K562 (cell line): ENCODE measurements at regions not wholly inside any gene's neighbourhood (a gene's known extent, or its start where the extent isn't known, plus 50 kb on each side); places are given as distances from the start of the nearest gene placed in this dataset.

Experiments used
- ATAC-seq: fragments of 200-7000 bp; cut with Tn5 transposase; 3 replicates; pipeline ENCODE4 v1.9.1; 2020; ENCODE audit warnings: moderate library complexity
- BruUV-seq: library from RNA; stranded (reverse); fragments of 400-500 nt; replicated peaks from 2 replicates; lab custom pipeline; 2021; lab: Mats Ljungman, UMichigan
- CTCF ChIA-PET: fragments of 300-600 bp; formaldehyde crosslinking; extraction: SDS; loops from one replicate; lab custom pipeline; 2021; ENCODE audit warnings: low intra/inter-chr PET ratio; lab: Yijun Ruan, JAX
- POLR2A ChIA-PET: fragments of 300-600, 350-650 bp; sonication (Branson Sonifier 250); formaldehyde crosslinking; extraction: SDS; loops from one replicate; lab custom pipeline; 2021; ENCODE audit warnings: antibody characterized with exemption, inconsistent platforms; lab: Yijun Ruan, JAX
- DNase-seq, 4 experiments: peaks; one replicate each; pipeline versions ENCODE4 v3.0.0 to v3.0.0-alpha.2; 2011 to 2018; ENCODE audit warnings: low spot score in 3 of 4, mixed read lengths in 3 of 4; ENCODE audit errors: extremely low read depth in 1 of 4
- FAIRE-seq: peaks from 2 replicates; lab custom pipeline; 2011; peaks lifted over from hg19 to GRCh38; lab: Jason Lieb, UNC
- H2AFZ ChIP-seq: 2 replicates; pipeline ENCODE4 v1.6.0; 2011; ENCODE audit warnings: low read depth, low read length, control low read depth, inconsistent platforms
- H3K27ac ChIP-seq: fragments of 200-600 bp; 3 replicates; pipeline ENCODE4 v1.8.0; 2011; ENCODE audit warnings: low read depth, mild to moderate bottlenecking, control low read depth, inconsistent platforms, low read length, moderate library complexity, mixed read lengths; ENCODE audit errors: extremely low read depth
- H3K27me3 ChIP-seq, 2 experiments: fragments of 300-600 bp in 1 of 2; 2 replicates in 1 of 2; 3 replicates in 1 of 2; pipeline versions ENCODE4 v1.6.0 to v1.8.0; 2011; ENCODE audit warnings: inconsistent platforms in 2 of 2, low read length in 2 of 2, mild to moderate bottlenecking in 1 of 2, mixed read lengths in 1 of 2, moderate library complexity in 1 of 2; ENCODE audit not compliant: control insufficient read depth in 2 of 2, insufficient read depth in 2 of 2
- H3K36me3 ChIP-seq: fragments of 300-600 bp; 3 replicates; pipeline ENCODE4 v1.8.0; 2011; ENCODE audit warnings: mild to moderate bottlenecking, low read length, inconsistent platforms; ENCODE audit not compliant: control insufficient read depth, insufficient read depth
- H3K4me1 ChIP-seq, 2 experiments: fragments of 200-600 bp in 1 of 2; replicated peaks in 1 of 2; 2 replicates in 1 of 2; 3 replicates in 1 of 2; pipeline versions ENCODE4 v1.5.1 to v1.8.0; 2011; ENCODE audit warnings: inconsistent platforms in 2 of 2, low read length in 2 of 2, mild to moderate bottlenecking in 1 of 2, mixed read lengths in 1 of 2, moderate library complexity in 1 of 2; ENCODE audit not compliant: control insufficient read depth in 2 of 2, insufficient read depth in 2 of 2
- H3K4me2 ChIP-seq: 2 replicates; pipeline ENCODE4 v1.6.1; 2011; ENCODE audit warnings: low read length, control low read depth, inconsistent platforms, mixed read lengths; ENCODE audit not compliant: insufficient read depth
- H3K4me3 ChIP-seq: fragments of 200-600 bp; sonication (generic), shearing (Covaris generic); 2 replicates; pipeline ENCODE4 v1.5.1; 2016; ENCODE audit warnings: control low read depth, inconsistent platforms
- H3K79me2 ChIP-seq: fragments of 200-600 bp; 3 replicates; pipeline ENCODE4 v1.8.0; 2011; ENCODE audit warnings: low read length, inconsistent platforms; ENCODE audit not compliant: control insufficient read depth, insufficient read depth
- H3K9ac ChIP-seq, 2 experiments: 2 replicates each; pipeline versions ENCODE4 v1.6.0 to v1.6.1; 2011; ENCODE audit warnings: low read depth in 2 of 2, low read length in 2 of 2, control low read depth in 1 of 2, inconsistent platforms in 1 of 2, mild to moderate bottlenecking in 1 of 2, mixed read lengths in 1 of 2; ENCODE audit not compliant: insufficient read depth in 1 of 2
- H3K9me1 ChIP-seq: one replicate; pipeline ENCODE4 v1.6.0; 2011; ENCODE audit warnings: inconsistent platforms, mild to moderate bottlenecking, low read length, moderate library complexity; ENCODE audit not compliant: control insufficient read depth, insufficient read depth
- H3K9me3 ChIP-seq: replicated peaks from 2 replicates; pipeline ENCODE4 v1.5.1; 2011; ENCODE audit warnings: low read depth, low read length, inconsistent platforms; ENCODE audit not compliant: control insufficient read depth, insufficient read depth
- H4K20me1 ChIP-seq: replicated peaks from 2 replicates; pipeline ENCODE4 v1.6.1; 2011; ENCODE audit warnings: low read length, inconsistent platforms, mixed read lengths; ENCODE audit not compliant: control insufficient read depth, insufficient read depth
- CREM ChIP-seq: IDR thresholded peaks from 2 replicates; pipeline ENCODE4 v1.6.1; 2014; ENCODE audit warnings: antibody characterized with exemption, low read depth
- ELF4 ChIP-seq: fragments of 450-650 bp; formaldehyde crosslinking; IDR thresholded peaks from 2 replicates; pipeline ENCODE4 v1.4.0; 2022; ENCODE audit warnings: missing genetic modification characterization
- NCOR1 ChIP-seq: fragments of 450-650 bp; IDR thresholded peaks from 2 replicates; pipeline ENCODE4 v1.6.1; 2016; ENCODE audit warnings: mild to moderate bottlenecking, moderate library complexity
- NR2F6 ChIP-seq: fragments of 450-650 bp; formaldehyde crosslinking; IDR thresholded peaks from 2 replicates; pipeline ENCODE4 v1.4.0; 2020; ENCODE audit warnings: mild to moderate bottlenecking
- PRMT5 ChIP-seq: sonication (generic); formaldehyde crosslinking; IDR thresholded peaks from 2 replicates; pipeline ENCODE4 v1.5.0; 2020; ENCODE audit warnings: missing genetic modification reagents
- SAFB ChIP-seq: fragments of 200-400 bp; formaldehyde crosslinking; IDR thresholded peaks from 2 replicates; pipeline ENCODE4 v1.6.1; 2017; ENCODE audit warnings: low read depth, low read length, borderline replicate concordance
- SREBF1 ChIP-seq: fragments of 150-350 bp; IDR thresholded peaks from 2 replicates; pipeline ENCODE4 v1.6.1; 2014; ENCODE audit warnings: antibody characterized with exemption, low read depth, low read length, borderline replicate concordance
- ZBED1 ChIP-seq: IDR thresholded peaks from 2 replicates; pipeline ENCODE4 v1.6.1; 2014
- ZFP36 ChIP-seq: fragments of 150-350 bp; IDR thresholded peaks from 2 replicates; pipeline ENCODE4 v1.6.1; 2018; ENCODE audit warnings: low read length, low read depth; ENCODE audit not compliant: partially characterized antibody
- ZNF146 ChIP-seq: IDR thresholded peaks from one replicate; pipeline ENCODE4 v1.6.1; 2018; ENCODE audit warnings: missing compliant biosample characterization; ENCODE audit not compliant: unreplicated experiment
- ZNF217 ChIP-seq: sonication (generic); formaldehyde crosslinking; IDR thresholded peaks from 2 replicates; pipeline ENCODE4 v1.8.0; 2022; ENCODE audit warnings: mild to moderate bottlenecking, missing genetic modification reagents
- in situ Hi-C: fragments of 300-500 bp; cut with MboI; formaldehyde crosslinking; loops from 4 replicates; pipeline ENCODE4 v1.15.0; 2018; ENCODE audit warnings: inconsistent platforms, mixed read lengths
- intact Hi-C: fragments of 100-400 bp; cut with micrococcal nuclease; formaldehyde crosslinking; loops from 2 replicates; pipeline ENCODE4 v1.14.2; 2022
- TF ChIP-seq, protein P1 (sequence below): fragments of 250-450 bp; sonication (Bioruptor Pico); IDR thresholded peaks from 2 replicates; pipeline ENCODE4 v1.8.0; 2021; ENCODE audit warnings: moderate library complexity, mild to moderate bottlenecking, inconsistent platforms
- TF ChIP-seq, protein P2 (sequence below): fragments of 450-650 bp; formaldehyde crosslinking; conservative IDR thresholded peaks from 2 replicates; pipeline ENCODE4 v1.4.0; 2022; ENCODE audit warnings: mild to moderate bottlenecking, missing genetic modification characterization
- TF ChIP-seq, protein P3 (sequence below): sonication (generic); formaldehyde crosslinking; IDR thresholded peaks from 2 replicates; pipeline ENCODE4 v1.8.0; 2022; ENCODE audit warnings: mild to moderate bottlenecking, missing genetic modification reagents
- TF ChIP-seq, protein P4 (sequence below): sonication (generic); formaldehyde crosslinking; IDR thresholded peaks from 2 replicates; pipeline ENCODE4 v1.8.0; 2023; ENCODE audit warnings: mild to moderate bottlenecking, missing genetic modification reagents
- TF ChIP-seq, protein P5 (sequence below), 2 experiments: fragments of 150-350 bp in 1 of 2; IDR thresholded peaks; 2 replicates each; pipeline ENCODE4 v1.6.1; 2012 to 2016; ENCODE audit warnings: low read depth in 2 of 2, low read length in 2 of 2, mild to moderate bottlenecking in 1 of 2, moderate library complexity in 1 of 2

DNA sequence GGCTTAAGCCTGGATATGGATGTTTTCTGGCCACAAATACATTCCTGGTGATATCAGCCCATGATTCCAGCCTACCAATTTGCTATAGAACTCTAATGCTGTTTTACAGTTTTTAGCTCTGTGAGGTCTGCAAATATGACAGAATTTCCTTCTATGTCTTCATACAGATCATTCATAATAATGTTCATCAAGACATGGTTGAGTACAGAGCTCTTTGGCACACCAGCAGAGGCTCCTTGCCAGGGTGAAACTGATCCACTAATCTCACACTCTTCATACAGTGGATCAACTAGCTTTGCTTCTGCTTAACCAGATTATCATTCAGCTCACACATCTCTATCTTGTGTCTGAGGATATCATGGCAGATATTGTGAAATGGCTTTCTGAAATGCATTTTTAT lies 672.1 kb downstream of the STK39 start:
- Histone ChIP-seq H3K36me3 (no peaks in the 10 kb centered on the region), H3K27me3 (no peaks in the 10 kb centered on the region)
- no peak for FAIRE-seq

More for the DNA sequence above, 672.1 kb downstream of the STK39 start:
- in situ Hi-C loops: no loop called here
- H3K4me1 ChIP-seq: no peaks in the 10 kb centered on the region
- no peak overlapping the region for H3K4me3 ChIP-seq
- no peak for DNase-seq
- TF ChIP-seq SAFB (no peak), ELF4 (CRISPR knock-in tag) (no peak), ZFP36 (no peak), NR2F6 (CRISPR knock-in tag) (no peak), NCOR1 (no peak), ZNF146 (CRISPR knock-in tag) (no peak), SREBF1 (no peak), CREM (no peak), PRMT5 (CRISPR knock-in tag) (no peak), ZNF217 (no peak), ZBED1 (no peak)
- TF ChIP-seq, protein P1, sequence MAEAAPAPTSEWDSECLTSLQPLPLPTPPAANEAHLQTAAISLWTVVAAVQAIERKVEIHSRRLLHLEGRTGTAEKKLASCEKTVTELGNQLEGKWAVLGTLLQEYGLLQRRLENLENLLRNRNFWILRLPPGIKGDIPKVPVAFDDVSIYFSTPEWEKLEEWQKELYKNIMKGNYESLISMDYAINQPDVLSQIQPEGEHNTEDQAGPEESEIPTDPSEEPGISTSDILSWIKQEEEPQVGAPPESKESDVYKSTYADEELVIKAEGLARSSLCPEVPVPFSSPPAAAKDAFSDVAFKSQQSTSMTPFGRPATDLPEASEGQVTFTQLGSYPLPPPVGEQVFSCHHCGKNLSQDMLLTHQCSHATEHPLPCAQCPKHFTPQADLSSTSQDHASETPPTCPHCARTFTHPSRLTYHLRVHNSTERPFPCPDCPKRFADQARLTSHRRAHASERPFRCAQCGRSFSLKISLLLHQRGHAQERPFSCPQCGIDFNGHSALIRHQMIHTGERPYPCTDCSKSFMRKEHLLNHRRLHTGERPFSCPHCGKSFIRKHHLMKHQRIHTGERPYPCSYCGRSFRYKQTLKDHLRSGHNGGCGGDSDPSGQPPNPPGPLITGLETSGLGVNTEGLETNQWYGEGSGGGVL (CRISPR knock-in tag): no peak
- TF ChIP-seq, protein P2, sequence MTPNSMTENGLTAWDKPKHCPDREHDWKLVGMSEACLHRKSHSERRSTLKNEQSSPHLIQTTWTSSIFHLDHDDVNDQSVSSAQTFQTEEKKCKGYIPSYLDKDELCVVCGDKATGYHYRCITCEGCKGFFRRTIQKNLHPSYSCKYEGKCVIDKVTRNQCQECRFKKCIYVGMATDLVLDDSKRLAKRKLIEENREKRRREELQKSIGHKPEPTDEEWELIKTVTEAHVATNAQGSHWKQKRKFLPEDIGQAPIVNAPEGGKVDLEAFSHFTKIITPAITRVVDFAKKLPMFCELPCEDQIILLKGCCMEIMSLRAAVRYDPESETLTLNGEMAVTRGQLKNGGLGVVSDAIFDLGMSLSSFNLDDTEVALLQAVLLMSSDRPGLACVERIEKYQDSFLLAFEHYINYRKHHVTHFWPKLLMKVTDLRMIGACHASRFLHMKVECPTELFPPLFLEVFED (CRISPR knock-in tag): no peak
- TF ChIP-seq, protein P3, sequence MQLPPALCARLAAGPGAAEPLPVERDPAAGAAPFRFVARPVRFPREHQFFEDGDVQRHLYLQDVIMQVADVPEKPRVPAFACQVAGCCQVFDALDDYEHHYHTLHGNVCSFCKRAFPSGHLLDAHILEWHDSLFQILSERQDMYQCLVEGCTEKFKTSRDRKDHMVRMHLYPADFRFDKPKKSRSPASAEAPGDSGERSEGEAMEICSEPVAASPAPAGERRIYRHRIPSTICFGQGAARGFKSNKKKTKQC (CRISPR knock-in tag): no peak
- TF ChIP-seq, protein P4, sequence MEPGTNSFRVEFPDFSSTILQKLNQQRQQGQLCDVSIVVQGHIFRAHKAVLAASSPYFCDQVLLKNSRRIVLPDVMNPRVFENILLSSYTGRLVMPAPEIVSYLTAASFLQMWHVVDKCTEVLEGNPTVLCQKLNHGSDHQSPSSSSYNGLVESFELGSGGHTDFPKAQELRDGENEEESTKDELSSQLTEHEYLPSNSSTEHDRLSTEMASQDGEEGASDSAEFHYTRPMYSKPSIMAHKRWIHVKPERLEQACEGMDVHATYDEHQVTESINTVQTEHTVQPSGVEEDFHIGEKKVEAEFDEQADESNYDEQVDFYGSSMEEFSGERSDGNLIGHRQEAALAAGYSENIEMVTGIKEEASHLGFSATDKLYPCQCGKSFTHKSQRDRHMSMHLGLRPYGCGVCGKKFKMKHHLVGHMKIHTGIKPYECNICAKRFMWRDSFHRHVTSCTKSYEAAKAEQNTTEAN (CRISPR knock-in tag): no peak
- TF ChIP-seq, protein P5, sequence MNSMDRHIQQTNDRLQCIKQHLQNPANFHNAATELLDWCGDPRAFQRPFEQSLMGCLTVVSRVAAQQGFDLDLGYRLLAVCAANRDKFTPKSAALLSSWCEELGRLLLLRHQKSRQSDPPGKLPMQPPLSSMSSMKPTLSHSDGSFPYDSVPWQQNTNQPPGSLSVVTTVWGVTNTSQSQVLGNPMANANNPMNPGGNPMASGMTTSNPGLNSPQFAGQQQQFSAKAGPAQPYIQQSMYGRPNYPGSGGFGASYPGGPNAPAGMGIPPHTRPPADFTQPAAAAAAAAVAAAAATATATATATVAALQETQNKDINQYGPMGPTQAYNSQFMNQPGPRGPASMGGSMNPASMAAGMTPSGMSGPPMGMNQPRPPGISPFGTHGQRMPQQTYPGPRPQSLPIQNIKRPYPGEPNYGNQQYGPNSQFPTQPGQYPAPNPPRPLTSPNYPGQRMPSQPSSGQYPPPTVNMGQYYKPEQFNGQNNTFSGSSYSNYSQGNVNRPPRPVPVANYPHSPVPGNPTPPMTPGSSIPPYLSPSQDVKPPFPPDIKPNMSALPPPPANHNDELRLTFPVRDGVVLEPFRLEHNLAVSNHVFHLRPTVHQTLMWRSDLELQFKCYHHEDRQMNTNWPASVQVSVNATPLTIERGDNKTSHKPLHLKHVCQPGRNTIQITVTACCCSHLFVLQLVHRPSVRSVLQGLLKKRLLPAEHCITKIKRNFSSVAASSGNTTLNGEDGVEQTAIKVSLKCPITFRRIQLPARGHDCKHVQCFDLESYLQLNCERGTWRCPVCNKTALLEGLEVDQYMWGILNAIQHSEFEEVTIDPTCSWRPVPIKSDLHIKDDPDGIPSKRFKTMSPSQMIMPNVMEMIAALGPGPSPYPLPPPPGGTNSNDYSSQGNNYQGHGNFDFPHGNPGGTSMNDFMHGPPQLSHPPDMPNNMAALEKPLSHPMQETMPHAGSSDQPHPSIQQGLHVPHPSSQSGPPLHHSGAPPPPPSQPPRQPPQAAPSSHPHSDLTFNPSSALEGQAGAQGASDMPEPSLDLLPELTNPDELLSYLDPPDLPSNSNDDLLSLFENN (IDR thresholded peaks at IDR 0.05; ENCODE audit: low read depth in 2 of 2, low read length in 2 of 2): no peak
- TF ChIP-seq, all 486 proteins: peak for 0
- Histone ChIP-seq H3K27ac (no peak overlapping the region), H2AFZ (no peak overlapping the region), H3K9me1 (no peaks in the 10 kb centered on the region), H4K20me1 (no peaks in the 10 kb centered on the region), H3K79me2 (no peaks in the 10 kb centered on the region), H3K9me3 (no peaks in the 10 kb centered on the region), H3K9ac (no peak overlapping the region), H3K4me2 (no peak overlapping the region)
- ChIA-PET POLR2A (no interaction called here), CTCF (no interaction called here)
- ATAC-seq: no peak
- intact Hi-C loops: no loop called here
- no TSS peak for BruUV-seq
